GM19467 (cell line): ENCODE measurements at regions not wholly inside any gene's neighbourhood (a gene's known extent, or its start where the extent isn't known, plus 50 kb on each side); places are given as distances from the start of the nearest gene placed in this dataset.
"Not testable (repeated sequence)": the region's sequence is repeated elsewhere in the genome, so short reads cannot be mapped to it uniquely, and the experiment has no call there.

Experiments
- ATAC-seq: cut with Tn5 transposase; IDR thresholded peaks from one replicate; pipeline ENCODE4 v1.9.1; 2021; ENCODE audit warnings: mild to moderate bottlenecking, moderate library complexity; ENCODE audit not compliant: unreplicated experiment

DNA sequence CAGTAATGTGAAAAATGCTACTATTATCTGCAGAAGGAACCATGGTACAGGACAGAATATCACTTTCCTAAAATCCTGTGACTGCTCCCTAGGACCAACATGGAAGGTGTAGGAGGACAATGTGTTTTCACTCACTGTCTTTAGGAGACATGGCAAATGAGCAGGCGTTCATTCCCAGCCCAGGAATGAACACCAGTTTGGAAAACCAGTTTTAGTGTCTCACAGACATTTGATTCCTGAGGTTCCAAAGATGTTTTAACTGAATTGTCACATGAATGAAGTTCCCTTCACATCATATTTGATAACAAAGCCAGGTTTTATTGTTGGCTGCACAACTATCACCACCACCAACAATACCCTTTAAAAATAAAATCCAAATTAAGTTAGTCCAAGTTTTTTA is 178.2 kb downstream of the ENC1 start:
- ATAC-seq, result no peak

DNA sequence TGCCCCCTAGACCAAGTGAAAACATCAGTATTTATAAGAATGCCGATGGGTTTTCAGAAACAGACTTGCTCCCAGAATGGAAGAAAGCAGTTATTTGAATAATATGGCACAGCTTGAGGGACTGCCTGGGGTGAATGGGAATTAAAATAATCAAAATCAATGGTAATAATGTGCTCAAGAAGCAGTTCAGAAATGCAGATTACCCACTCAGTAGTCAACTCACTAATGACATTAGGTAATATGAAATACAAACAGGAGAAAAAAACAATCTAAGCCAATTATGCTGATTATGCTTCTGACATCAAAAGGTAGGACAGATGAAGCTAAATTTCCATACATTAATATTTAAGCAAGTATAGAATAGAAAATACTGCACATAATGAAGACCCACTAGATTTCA is 179.3 kb downstream of the ENC1 start:
- ATAC-seq, result no peak

DNA sequence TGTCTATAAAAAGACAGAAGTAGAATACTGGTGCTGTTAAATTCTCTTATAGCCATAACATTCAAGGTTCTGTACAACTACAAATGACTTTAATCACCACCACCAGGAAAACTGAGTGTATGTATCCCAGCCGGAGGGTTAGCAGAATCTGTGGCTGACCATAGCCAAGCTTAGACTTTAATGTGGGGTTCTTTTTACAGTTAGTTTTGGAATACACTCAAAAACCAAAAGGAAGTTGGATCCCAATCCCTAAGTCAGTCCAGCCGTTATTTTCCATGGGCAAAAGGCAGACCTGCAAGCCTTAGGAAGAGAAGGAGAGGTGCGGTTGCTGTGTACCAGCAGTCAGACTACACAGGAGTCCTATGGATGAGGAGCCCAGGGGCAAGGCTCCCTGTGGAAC is 179.8 kb downstream of the ENC1 start:
- no peak for ATAC-seq

DNA sequence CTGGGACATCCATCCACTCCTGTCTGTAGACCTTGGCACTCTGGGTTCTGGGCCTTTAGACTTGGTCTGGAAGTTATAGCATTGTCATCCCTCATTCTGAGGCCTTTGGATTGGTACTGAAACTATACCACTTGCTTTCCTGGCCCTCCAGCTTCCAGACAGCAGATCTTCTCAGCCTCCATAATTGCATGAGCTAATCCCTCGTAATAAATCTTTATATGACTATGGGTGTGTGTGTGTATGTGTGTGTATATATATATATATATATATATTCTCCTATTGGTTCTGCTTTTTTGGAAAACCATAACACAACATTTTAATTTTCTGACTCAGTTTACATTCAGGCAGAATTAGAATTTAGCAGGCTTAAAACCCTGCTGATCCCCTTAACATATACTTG is 180.5 kb downstream of the ENC1 start:
- ATAC-seq, result no peak

DNA sequence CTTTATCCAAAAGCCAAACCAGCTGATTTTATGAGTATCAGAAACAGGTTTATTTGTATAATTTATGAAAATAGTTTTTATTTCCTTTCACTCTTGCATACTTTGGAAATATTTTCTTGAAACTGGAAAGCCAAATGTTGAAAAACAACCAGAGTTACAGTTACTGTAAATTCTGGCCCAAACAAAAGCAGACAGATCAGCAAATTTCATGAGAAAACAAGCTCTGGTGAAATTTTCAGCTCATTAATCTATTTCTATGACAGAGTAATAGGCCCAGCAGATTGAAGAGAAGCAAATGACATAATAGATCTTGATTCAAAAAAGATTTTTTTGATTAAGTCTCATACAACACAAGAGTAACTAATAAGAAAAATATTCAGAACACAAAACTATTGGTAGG is 182.7 kb downstream of the ENC1 start:
- ATAC-seq, result no peak

GRCh38 chr5:74454263-74455030 is 186.1 kb downstream of the ENC1 start:
- ATAC-seq, result no peak

DNA sequence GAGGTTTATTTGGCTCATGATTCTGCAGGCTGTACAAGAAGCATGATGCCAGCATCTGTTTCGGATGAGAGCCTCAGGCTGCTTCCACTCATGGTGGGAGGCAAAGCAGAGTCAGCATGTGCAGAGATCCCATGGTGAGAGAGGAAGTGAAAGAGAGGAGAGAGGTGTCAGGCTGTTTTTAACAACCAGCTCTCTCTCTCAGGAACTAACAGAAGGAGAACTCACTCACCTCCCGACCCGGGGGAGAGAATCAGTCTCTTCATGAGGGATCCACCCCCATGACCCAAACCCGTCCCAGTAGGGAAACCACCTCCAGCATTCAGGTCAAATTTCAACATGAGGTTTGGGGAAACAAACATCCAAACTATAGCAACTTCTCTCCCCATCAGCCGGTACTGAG is 187.7 kb downstream of the ENC1 start:
- ATAC-seq, result no peak

GRCh38 chr5:74450095-74450494 is 190.4 kb downstream of the ENC1 start:
- ATAC-seq, result no peak

GRCh38 chr5:74446725-74447241 is 193.7 kb downstream of the ENC1 start:
- ATAC-seq, result no peak

DNA sequence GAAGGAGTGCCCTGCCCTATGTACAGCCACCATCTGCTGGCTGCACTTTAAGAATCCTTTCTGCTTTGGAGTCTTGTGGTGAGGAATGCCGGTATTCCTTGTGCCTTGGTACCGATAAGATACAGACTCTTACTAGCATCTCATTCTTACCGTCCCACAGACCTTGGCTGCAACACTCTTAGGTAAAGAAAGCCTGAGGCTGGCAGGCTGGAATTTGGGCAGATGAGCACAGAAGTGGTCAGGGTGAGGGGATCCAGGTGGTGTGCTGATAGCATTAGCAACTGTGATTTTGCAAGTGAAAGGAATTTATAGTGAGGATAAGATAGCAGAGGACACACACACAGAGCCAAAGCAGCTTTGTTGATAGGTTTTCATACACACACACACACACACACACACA is 198.1 kb downstream of the ENC1 start:
- no peak for ATAC-seq

DNA sequence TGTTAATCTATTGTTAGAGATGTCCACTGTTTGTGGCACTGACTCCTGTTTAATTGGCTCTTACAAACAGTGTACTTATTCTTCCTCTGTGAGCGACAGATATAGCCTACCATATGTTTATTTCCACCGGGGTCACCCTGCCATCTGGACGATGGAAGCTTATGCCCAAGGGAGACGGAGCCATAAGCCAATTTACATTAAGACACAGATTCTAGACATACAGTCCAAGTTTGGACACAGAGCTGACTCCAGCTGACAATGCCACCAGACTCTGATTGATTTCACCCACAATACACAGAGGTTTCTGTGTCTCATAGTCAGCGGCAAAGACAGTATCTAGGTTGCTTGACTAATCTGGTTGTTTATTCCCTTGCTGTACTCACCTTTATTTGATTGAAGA is 198.9 kb downstream of the ENC1 start:
- ATAC-seq, result no peak

GRCh38 chr5:74440341-74440740 is 200.2 kb downstream of the ENC1 start:
- no peak for ATAC-seq

DNA sequence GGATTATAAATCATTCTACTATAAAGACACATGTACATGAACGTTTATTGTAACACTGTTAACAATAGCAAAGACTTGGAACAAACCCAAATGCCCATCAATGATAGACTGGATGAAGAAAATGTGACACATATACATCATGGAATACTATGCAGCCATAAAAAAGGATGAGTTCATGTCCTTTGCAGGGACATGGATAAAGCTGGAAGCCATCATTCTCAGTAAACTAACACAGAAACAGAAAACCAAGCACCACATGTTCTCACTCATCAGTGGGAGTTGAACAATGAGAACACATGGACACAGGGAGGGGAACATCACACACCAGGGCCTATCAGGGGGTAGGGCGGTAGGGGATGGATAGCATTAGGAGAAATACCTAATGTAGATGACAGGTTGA is 202.7 kb downstream of the ENC1 start:
- ATAC-seq, result not testable (repeated sequence)

- no peak for ATAC-seq
Observed at GRCh38 chr5:74433896-74434829, 206.4 kb downstream of the ENC1 start.

- no peak for ATAC-seq
Observed at GRCh38 chr5:74433255-74433895, 207.2 kb downstream of the ENC1 start.

DNA sequence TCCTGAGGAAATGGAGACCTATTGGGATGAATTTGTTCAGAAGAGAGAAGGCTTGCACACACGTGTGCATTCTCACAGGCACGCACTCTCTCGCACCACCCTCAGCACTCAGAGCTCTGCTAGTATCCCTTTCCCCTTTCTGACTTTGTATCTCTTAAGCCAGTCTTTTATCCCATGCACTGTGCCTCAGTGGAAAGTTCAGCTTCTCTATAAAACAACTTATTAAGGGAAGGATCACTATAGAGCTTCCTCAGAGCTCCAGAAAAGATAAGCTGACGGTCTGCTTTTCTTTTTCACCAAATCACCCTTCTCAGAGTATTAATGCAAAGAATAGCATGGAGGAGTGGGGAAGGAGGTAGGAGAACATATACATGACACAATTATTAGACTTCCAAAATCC is 207.8 kb downstream of the ENC1 start:
- ATAC-seq, result no peak

DNA sequence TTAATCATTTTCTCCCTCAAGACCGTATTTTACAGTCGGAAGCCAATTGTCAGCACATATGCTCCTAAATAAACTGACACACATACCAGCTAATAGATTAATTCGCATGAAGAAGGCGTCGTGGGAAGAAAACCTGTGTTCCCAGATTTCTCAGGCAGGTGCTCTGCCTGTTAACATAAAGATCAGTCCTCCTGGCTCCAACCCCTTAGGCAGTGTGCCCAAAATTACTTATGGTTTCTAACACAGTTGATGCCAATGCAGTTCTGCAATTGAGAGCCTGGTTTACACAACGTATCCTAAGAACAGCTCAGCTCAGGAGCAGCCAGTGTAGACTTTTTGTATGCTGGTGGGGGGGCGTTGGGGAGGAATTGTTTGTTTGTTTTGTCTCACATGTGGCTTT is 208.3 kb downstream of the ENC1 start:
- ATAC-seq, result no peak

GRCh38 chr5:74431290-74431669 is 209.2 kb downstream of the ENC1 start:
- no peak for ATAC-seq

GRCh38 chr5:74430631-74431289 is 209.8 kb downstream of the ENC1 start:
- ATAC-seq, result no peak

- no peak for ATAC-seq
Observed at GRCh38 chr5:74429495-74429894, 211.0 kb downstream of the ENC1 start.

GRCh38 chr5:74428876-74429275 is 211.7 kb downstream of the ENC1 start:
- no peak for ATAC-seq
